ENCODE measurements at regions not wholly inside any gene's neighbourhood (a gene's known extent, or its start where the extent isn't known, plus 50 kb on each side); places are given as distances from the start of the nearest gene placed in this dataset.

- no peaks in the 10 kb centered on the region for H3F3A ChIP-seq (ENCODE audit: insufficient read depth, low read length, poor library complexity, severe bottlenecking)
- H3K4me2 ChIP-seq (ENCODE audit: low read length), result no peak overlapping the region
- no peaks in the 10 kb centered on the region for H3K9me2 ChIP-seq (ENCODE audit: insufficient read depth, low read length)
- no peaks in the 10 kb centered on the region for H3K9me3 ChIP-seq (ENCODE audit: low read length)
- H3K27ac ChIP-seq (ENCODE audit: low read length), result no peak overlapping the region
- H3K27me3 ChIP-seq (ENCODE audit: insufficient read depth, low read depth, low read length), result no peaks in the 10 kb centered on the region
- H3K36me3 ChIP-seq (ENCODE audit: insufficient read depth, low read length), result no peaks in the 10 kb centered on the region
- H4K20me1 ChIP-seq (ENCODE audit: insufficient read depth), result no peaks in the 10 kb centered on the region
- H2AFZ ChIP-seq (ENCODE audit: low read depth, low read length), result no peak overlapping the region
- no peak overlapping the region for H3K4me3 ChIP-seq (ENCODE audit: low read length)
- no peak overlapping the region for H3K9ac ChIP-seq (ENCODE audit: low read length)
- no peaks in the 10 kb centered on the region for H3K79me2 ChIP-seq (replicated peaks; ENCODE audit: insufficient read depth, low read length)
- TF ChIP-seq CTCF (IDR thresholded peaks at IDR 0.05; ENCODE audit: poor library complexity, severe bottlenecking) (no peak), RAD21 (conservative IDR thresholded peaks at IDR 0.05) (no peak), EP300 (conservative IDR thresholded peaks at IDR 0.05; ENCODE audit: poor library complexity, severe bottlenecking) (no peak), EZH2 (IDR thresholded peaks at IDR 0.05; ENCODE audit: borderline replicate concordance, insufficient read depth, low read length, poor library complexity, severe bottlenecking) (no peak), SMC3 (conservative IDR thresholded peaks at IDR 0.05; ENCODE audit: poor library complexity) (no peak), REST (IDR thresholded peaks at IDR 0.05; ENCODE audit: borderline replicate concordance) (no peak), POLR2AphosphoS5 (IDR thresholded peaks at IDR 0.05) (no peak), TAF1 (IDR thresholded peaks at IDR 0.05; ENCODE audit: low read depth) (no peak), MXI1 (conservative IDR thresholded peaks at IDR 0.05; ENCODE audit: poor library complexity, severe bottlenecking) (no peak)
Observed at GRCh38 chr7:153397906-153398305, 638.4 kb downstream of the ACTR3B start.

GRCh38 chr7:153398370-153398769 is 638.8 kb downstream of the ACTR3B start:
- no peak overlapping the region for H3K4me3 ChIP-seq (ENCODE audit: low read length)
- no peaks in the 10 kb centered on the region for H3K9me3 ChIP-seq (ENCODE audit: low read length)
- no peak overlapping the region for H2AFZ ChIP-seq (ENCODE audit: low read depth, low read length)
- H3K79me2 ChIP-seq (replicated peaks; ENCODE audit: insufficient read depth, low read length), result no peaks in the 10 kb centered on the region
- H3K9ac ChIP-seq (ENCODE audit: low read length), result no peak overlapping the region
- TF ChIP-seq TAF1 (IDR thresholded peaks at IDR 0.05; ENCODE audit: low read depth) (no peak), POLR2AphosphoS5 (IDR thresholded peaks at IDR 0.05) (no peak), EZH2 (IDR thresholded peaks at IDR 0.05; ENCODE audit: borderline replicate concordance, insufficient read depth, low read length, poor library complexity, severe bottlenecking) (no peak), EP300 (conservative IDR thresholded peaks at IDR 0.05; ENCODE audit: poor library complexity, severe bottlenecking) (no peak), REST (IDR thresholded peaks at IDR 0.05; ENCODE audit: borderline replicate concordance) (no peak), CTCF (IDR thresholded peaks at IDR 0.05; ENCODE audit: poor library complexity, severe bottlenecking) (no peak), MXI1 (conservative IDR thresholded peaks at IDR 0.05; ENCODE audit: poor library complexity, severe bottlenecking) (no peak), SMC3 (conservative IDR thresholded peaks at IDR 0.05; ENCODE audit: poor library complexity) (no peak), RAD21 (conservative IDR thresholded peaks at IDR 0.05) (no peak)
- no peaks in the 10 kb centered on the region for H4K20me1 ChIP-seq (ENCODE audit: insufficient read depth)
- no peaks in the 10 kb centered on the region for H3K27me3 ChIP-seq (ENCODE audit: insufficient read depth, low read depth, low read length)
- no peak overlapping the region for H3K4me2 ChIP-seq (ENCODE audit: low read length)
- no peaks in the 10 kb centered on the region for H3K36me3 ChIP-seq (ENCODE audit: insufficient read depth, low read length)
- no peaks in the 10 kb centered on the region for H3K9me2 ChIP-seq (ENCODE audit: insufficient read depth, low read length)
- H3F3A ChIP-seq (ENCODE audit: insufficient read depth, low read length, poor library complexity, severe bottlenecking), result no peaks in the 10 kb centered on the region
- no peak overlapping the region for H3K27ac ChIP-seq (ENCODE audit: low read length)
